Right kidney (tissue), 1 donor: ENCODE measurements at regions not wholly inside any gene's neighbourhood (a gene's known extent, or its start where the extent isn't known, plus 50 kb on each side); places are given as distances from the start of the nearest gene placed in this dataset.

Source experiments
- DNase-seq: peaks from one replicate; pipeline ENCODE4 v3.0.0-alpha.2; 2016

DNA sequence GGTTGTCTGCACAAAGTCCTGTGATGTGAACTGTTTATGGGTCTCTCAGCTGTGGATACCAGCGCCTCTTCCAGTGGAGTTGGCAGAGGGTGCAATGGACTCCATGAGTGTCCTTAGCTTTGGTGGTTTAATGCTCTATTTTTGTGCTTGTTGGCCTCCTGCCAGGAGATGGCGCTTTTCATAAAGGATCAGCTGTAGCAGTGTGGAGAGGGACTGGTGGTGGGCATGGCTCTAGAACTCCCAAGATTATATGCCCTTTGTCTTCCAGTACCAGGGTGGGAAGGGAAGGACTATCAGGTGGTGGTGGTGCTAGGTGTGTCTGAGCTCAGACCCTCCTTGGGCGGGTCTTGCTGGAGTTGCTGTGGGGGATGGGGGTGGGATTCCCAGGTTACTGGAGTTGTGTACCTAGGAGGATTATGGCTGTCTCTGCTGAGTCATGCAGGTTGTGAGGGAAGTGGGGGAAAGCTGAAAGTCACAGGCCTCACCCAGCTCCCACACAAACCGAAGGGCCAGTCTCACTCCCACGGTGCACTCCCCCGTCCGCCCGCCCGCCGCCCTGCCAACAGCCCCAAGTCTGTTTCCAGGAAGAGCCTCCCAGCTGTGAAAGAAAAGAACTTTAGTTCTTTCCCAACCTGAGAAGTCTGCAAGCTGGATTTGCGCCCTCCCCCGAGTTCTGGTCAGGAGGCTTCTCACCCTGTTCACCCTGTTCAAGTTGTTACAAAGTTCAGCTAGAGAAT is 108.1 kb downstream of the MARCO start:
- DNase-seq = peak; percentile 36
